ENCODE measurements at regions not wholly inside any gene's neighbourhood (a gene's known extent, or its start where the extent isn't known, plus 50 kb on each side); places are given as distances from the start of the nearest gene placed in this dataset.

DNA sequence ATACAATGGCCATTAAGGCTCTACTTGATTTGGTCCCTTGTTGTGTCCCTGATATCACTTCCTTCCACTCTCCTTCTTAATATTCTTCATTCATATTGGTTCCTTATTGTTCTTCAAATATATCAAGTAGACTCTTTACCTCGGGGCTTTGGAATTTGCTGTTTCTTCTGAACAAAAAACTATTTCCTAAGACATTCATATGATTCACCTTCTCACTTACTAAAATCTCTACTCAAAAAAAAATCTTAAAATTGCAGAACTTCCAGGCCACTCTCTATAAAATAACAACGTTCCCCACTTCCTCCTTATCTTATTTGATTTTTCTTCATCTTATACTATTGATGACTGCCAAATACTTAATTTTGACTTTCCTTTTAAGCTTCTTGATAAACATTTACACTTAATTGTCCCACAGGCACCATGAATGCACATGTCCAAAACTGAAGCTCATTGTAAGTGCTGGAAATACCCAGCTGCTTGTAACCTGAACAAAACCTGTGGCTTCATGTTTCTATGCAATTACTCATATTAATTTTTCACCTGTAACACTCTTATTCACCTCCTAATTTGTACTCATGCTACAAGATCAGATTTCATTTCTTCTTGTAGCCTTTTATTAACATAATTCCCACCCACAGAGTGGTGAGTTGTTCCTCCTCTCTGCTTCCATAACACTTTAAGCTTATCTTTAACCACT lies 58.4 kb upstream of the NUDT12 start:
- TF ChIP-seq LEF1 (IDR thresholded peaks at IDR 0.05; ENCODE audit: borderline replicate concordance) (no peak), SUZ12 (IDR thresholded peaks at IDR 0.05) (no peak), FOXA1 (IDR thresholded peaks at IDR 0.05) (no peak), L3MBTL2 (conservative IDR thresholded peaks at IDR 0.05) (no peak), ARNT (IDR thresholded peaks at IDR 0.05) (no peak), NFRKB (IDR thresholded peaks at IDR 0.05) (no peak), FOXK2 (IDR thresholded peaks at IDR 0.05) (no peak), FOXM1 (IDR thresholded peaks at IDR 0.05; ENCODE audit: borderline replicate concordance) (no peak), ELF4 (IDR thresholded peaks at IDR 0.05) (no peak), TARDBP (IDR thresholded peaks at IDR 0.05) (no peak), ZNF384 (IDR thresholded peaks at IDR 0.05) (no peak), SP1 (IDR thresholded peaks at IDR 0.05) (no peak), BHLHE40 (IDR thresholded peaks at IDR 0.05; ENCODE audit: borderline replicate concordance) (no peak), HDGF (IDR thresholded peaks at IDR 0.05; ENCODE audit: borderline replicate concordance) (no peak), CTBP1 (IDR thresholded peaks at IDR 0.05; ENCODE audit: borderline replicate concordance) (no peak)
- TF ChIP-seq, protein P1, sequence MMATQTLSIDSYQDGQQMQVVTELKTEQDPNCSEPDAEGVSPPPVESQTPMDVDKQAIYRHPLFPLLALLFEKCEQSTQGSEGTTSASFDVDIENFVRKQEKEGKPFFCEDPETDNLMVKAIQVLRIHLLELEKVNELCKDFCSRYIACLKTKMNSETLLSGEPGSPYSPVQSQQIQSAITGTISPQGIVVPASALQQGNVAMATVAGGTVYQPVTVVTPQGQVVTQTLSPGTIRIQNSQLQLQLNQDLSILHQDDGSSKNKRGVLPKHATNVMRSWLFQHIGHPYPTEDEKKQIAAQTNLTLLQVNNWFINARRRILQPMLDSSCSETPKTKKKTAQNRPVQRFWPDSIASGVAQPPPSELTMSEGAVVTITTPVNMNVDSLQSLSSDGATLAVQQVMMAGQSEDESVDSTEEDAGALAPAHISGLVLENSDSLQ (IDR thresholded peaks at IDR 0.05), result no peak
- ChIA-PET CTCF (no interaction called here), POLR2A (no interaction called here)
- DNase-seq (ENCODE audit: extremely low spot score), result no peak

DNA sequence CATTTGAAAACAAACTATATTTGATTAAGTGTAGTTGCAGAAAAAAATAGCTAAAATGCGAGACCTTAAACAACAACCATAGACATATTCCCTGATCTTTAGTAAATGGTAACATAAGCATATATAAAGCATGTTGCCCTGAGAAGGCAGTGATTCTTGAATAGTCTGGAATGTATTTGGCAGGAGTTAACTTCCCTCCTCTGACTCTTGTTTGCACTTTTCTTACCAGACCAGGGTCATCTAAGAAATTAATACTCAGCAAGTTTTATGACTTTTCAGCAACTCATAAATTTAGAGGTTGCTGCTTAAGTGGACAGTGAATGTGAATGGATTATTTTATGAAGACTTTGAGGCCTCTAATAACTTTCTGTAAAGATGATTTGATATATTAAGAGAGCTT lies 55.3 kb upstream of the NUDT12 start:
- no peak for TF ChIP-seq CTBP1 (IDR thresholded peaks at IDR 0.05; ENCODE audit: borderline replicate concordance)
- no peak for TF ChIP-seq SUZ12 (IDR thresholded peaks at IDR 0.05)
- TF ChIP-seq, protein P1 (IDR thresholded peaks at IDR 0.05), result no peak
- TF ChIP-seq LEF1 (IDR thresholded peaks at IDR 0.05; ENCODE audit: borderline replicate concordance), result no peak
- no peak for TF ChIP-seq FOXM1 (IDR thresholded peaks at IDR 0.05; ENCODE audit: borderline replicate concordance)
- TF ChIP-seq FOXK2 (IDR thresholded peaks at IDR 0.05), result no peak
- no peak for TF ChIP-seq NFRKB (IDR thresholded peaks at IDR 0.05)
- no peak for TF ChIP-seq L3MBTL2 (conservative IDR thresholded peaks at IDR 0.05)
- TF ChIP-seq BHLHE40 (IDR thresholded peaks at IDR 0.05; ENCODE audit: borderline replicate concordance), result no peak
- no peak for TF ChIP-seq ARNT (IDR thresholded peaks at IDR 0.05)
- no peak for TF ChIP-seq ZNF384 (IDR thresholded peaks at IDR 0.05)
- TF ChIP-seq HDGF (IDR thresholded peaks at IDR 0.05; ENCODE audit: borderline replicate concordance), result no peak
- TF ChIP-seq TARDBP (IDR thresholded peaks at IDR 0.05), result no peak
- no peak for TF ChIP-seq SP1 (IDR thresholded peaks at IDR 0.05)
- no peak for TF ChIP-seq ELF4 (IDR thresholded peaks at IDR 0.05)
- no peak for TF ChIP-seq FOXA1 (IDR thresholded peaks at IDR 0.05)
- ChIA-PET POLR2A (no interaction called here), CTCF (no interaction called here)
- DNase-seq (ENCODE audit: extremely low spot score), result no peak

DNA sequence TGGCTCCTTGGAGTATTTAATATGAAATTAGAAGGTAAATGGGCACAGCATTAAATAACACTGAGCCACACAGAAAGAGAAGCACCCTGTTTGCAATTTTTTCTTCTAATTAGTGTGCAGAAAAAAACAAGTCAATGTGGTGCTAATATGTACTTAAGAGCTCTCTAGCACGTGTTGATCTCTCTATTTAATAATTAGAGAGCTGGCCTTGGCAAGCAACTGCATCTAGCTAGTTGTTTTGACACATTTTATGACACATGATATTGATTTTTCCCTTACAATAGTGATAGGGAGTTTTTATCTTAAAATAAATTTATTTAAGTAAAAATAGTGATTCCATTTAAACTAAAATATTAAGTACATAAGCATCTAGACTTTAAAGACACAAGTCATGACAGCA lies 54.5 kb upstream of the NUDT12 start:
- TF ChIP-seq FOXK2 (IDR thresholded peaks at IDR 0.05) (no peak), ZNF384 (IDR thresholded peaks at IDR 0.05) (no peak), ARNT (IDR thresholded peaks at IDR 0.05) (no peak), BHLHE40 (IDR thresholded peaks at IDR 0.05; ENCODE audit: borderline replicate concordance) (no peak), LEF1 (IDR thresholded peaks at IDR 0.05; ENCODE audit: borderline replicate concordance) (no peak), FOXM1 (IDR thresholded peaks at IDR 0.05; ENCODE audit: borderline replicate concordance) (no peak), L3MBTL2 (conservative IDR thresholded peaks at IDR 0.05) (no peak), FOXA1 (IDR thresholded peaks at IDR 0.05) (no peak), SUZ12 (IDR thresholded peaks at IDR 0.05) (no peak), ELF4 (IDR thresholded peaks at IDR 0.05) (no peak), SP1 (IDR thresholded peaks at IDR 0.05) (no peak), TARDBP (IDR thresholded peaks at IDR 0.05) (no peak), NFRKB (IDR thresholded peaks at IDR 0.05) (no peak), HDGF (IDR thresholded peaks at IDR 0.05; ENCODE audit: borderline replicate concordance) (no peak), CTBP1 (IDR thresholded peaks at IDR 0.05; ENCODE audit: borderline replicate concordance) (no peak)
- TF ChIP-seq, protein P1 (IDR thresholded peaks at IDR 0.05), result no peak
- CTCF ChIA-PET, result no interaction called here
- POLR2A ChIA-PET, result no interaction called here
- DNase-seq (ENCODE audit: extremely low spot score), result no peak

DNA sequence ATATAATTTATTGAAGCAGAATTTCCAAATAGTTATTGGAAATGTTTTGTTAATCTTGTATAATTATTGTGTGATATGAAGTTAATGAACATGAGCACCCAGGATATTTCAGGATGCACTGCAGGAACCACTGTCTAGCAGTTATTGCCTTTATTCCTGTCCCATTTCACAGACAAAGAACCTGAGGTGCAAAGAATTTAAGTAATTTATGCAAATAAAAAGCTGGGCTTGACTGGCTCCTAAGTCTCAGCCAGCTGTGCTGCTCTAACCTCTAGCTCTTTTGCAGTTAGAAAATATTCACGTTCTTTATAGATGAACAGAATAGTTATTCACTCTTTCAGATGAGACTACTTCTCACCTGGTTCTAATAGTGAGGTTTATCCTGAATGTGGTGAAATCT lies 50.0 kb upstream of the NUDT12 start:
- TF ChIP-seq FOXK2 (IDR thresholded peaks at IDR 0.05), result no peak
- no peak for TF ChIP-seq L3MBTL2 (conservative IDR thresholded peaks at IDR 0.05)
- TF ChIP-seq, protein P1 (IDR thresholded peaks at IDR 0.05), result no peak
- no peak for TF ChIP-seq FOXA1 (IDR thresholded peaks at IDR 0.05)
- TF ChIP-seq ELF4 (IDR thresholded peaks at IDR 0.05), result no peak
- TF ChIP-seq BHLHE40 (IDR thresholded peaks at IDR 0.05; ENCODE audit: borderline replicate concordance), result no peak
- TF ChIP-seq ARNT (IDR thresholded peaks at IDR 0.05), result no peak
- no peak for TF ChIP-seq NFRKB (IDR thresholded peaks at IDR 0.05)
- no peak for TF ChIP-seq TARDBP (IDR thresholded peaks at IDR 0.05)
- no peak for TF ChIP-seq FOXM1 (IDR thresholded peaks at IDR 0.05; ENCODE audit: borderline replicate concordance)
- no peak for TF ChIP-seq LEF1 (IDR thresholded peaks at IDR 0.05; ENCODE audit: borderline replicate concordance)
- POLR2A ChIA-PET, result no interaction called here
- no peak for DNase-seq (ENCODE audit: extremely low spot score)
- CTCF ChIA-PET, result no interaction called here

Data from HEK293T (cell line).